Osteoblast (primary cell): ENCODE measurements at regions not wholly inside any gene's neighbourhood (a gene's known extent, or its start where the extent isn't known, plus 50 kb on each side); places are given as distances from the start of the nearest gene placed in this dataset.

Experiments
- DNase-seq: peaks from one replicate; pipeline ENCODE4 v3.0.0; 2011; ENCODE audit warnings: low spot score, mixed read lengths; ENCODE audit not compliant: insufficient read length; ENCODE audit errors: missing footprints
- H2AFZ ChIP-seq: 2 replicates; pipeline ENCODE4 v1.6.0; 2011; ENCODE audit warnings: mild to moderate bottlenecking, low read length
- H3K27ac ChIP-seq: 2 replicates; pipeline ENCODE4 v1.5.1; 2011; ENCODE audit warnings: mild to moderate bottlenecking, low read depth, low read length, moderate library complexity
- H3K27me3 ChIP-seq: 2 replicates; pipeline ENCODE4 v1.6.0; 2012; ENCODE audit warnings: mild to moderate bottlenecking, control low read depth, inconsistent platforms, low read length, moderate library complexity; ENCODE audit not compliant: insufficient read depth
- H3K36me3 ChIP-seq: 2 replicates; pipeline ENCODE4 v1.5.1; 2011; ENCODE audit warnings: mild to moderate bottlenecking, low read length, control low read depth, moderate library complexity; ENCODE audit not compliant: insufficient read depth
- H3K4me1 ChIP-seq: 2 replicates; pipeline ENCODE4 v1.5.1; 2011; ENCODE audit warnings: mild to moderate bottlenecking, low read length, control low read depth, moderate library complexity; ENCODE audit not compliant: insufficient read depth
- H3K4me2 ChIP-seq: 2 replicates; pipeline ENCODE4 v1.6.0; 2011; ENCODE audit warnings: mild to moderate bottlenecking, low read length; ENCODE audit not compliant: insufficient read depth
- H3K4me3 ChIP-seq: fragments of 200-600 bp; sonication (generic); 3 replicates; pipeline ENCODE4 v1.5.1; 2012; ENCODE audit warnings: mild to moderate bottlenecking, low read length, inconsistent platforms; ENCODE audit not compliant: insufficient read depth
- H3K79me2 ChIP-seq: 2 replicates; pipeline ENCODE4 v1.6.0; 2012; ENCODE audit warnings: mild to moderate bottlenecking, low read length, control low read depth, inconsistent platforms; ENCODE audit not compliant: insufficient read depth
- H3K9me3 ChIP-seq: 2 replicates; pipeline ENCODE4 v1.5.1; 2011; ENCODE audit warnings: low read depth, low read length, control low read depth
- H4K20me1 ChIP-seq: 2 replicates; pipeline ENCODE4 v1.6.0; 2012; ENCODE audit warnings: mild to moderate bottlenecking, low read length, control low read depth; ENCODE audit not compliant: insufficient read depth
- CTCF ChIP-seq: IDR thresholded peaks from 2 replicates; pipeline ENCODE4 v1.5.1; 2011; ENCODE audit warnings: mild to moderate bottlenecking, low read depth, low read length, moderate library complexity; ENCODE audit errors: extremely low read depth

- H4K20me1 ChIP-seq, result no peaks in the 10 kb centered on the region
- no peak for TF ChIP-seq CTCF
- H3K79me2 ChIP-seq, result no peaks in the 10 kb centered on the region
- no peak overlapping the region for H3K4me3 ChIP-seq
- no peaks in the 10 kb centered on the region for H3K9me3 ChIP-seq
- DNase-seq, result no peak
- H3K27me3 ChIP-seq, result no peaks in the 10 kb centered on the region
- no peaks in the 10 kb centered on the region for H3K36me3 ChIP-seq
- no peak overlapping the region for H2AFZ ChIP-seq
- no peak overlapping the region for H3K4me2 ChIP-seq
- H3K27ac ChIP-seq, result no peak overlapping the region
- no peaks in the 10 kb centered on the region for H3K4me1 ChIP-seq
These were observed 82.8 kb downstream of the PPP4R3C start for GRCh38 chrX:27380163-27380845.

- DNase-seq, result no peak
- no peak overlapping the region for H3K4me2 ChIP-seq
- H3K27ac ChIP-seq, result no peak overlapping the region
- H3K27me3 ChIP-seq, result no peaks in the 10 kb centered on the region
- no peaks in the 10 kb centered on the region for H3K4me1 ChIP-seq
- no peak overlapping the region for H2AFZ ChIP-seq
- no peaks in the 10 kb centered on the region for H3K79me2 ChIP-seq
- no peaks in the 10 kb centered on the region for H3K36me3 ChIP-seq
- H4K20me1 ChIP-seq, result no peaks in the 10 kb centered on the region
- TF ChIP-seq CTCF, result no peak
- no peak overlapping the region for H3K4me3 ChIP-seq
- no peaks in the 10 kb centered on the region for H3K9me3 ChIP-seq
These were observed 109.1 kb downstream of the PPP4R3C start for GRCh38 chrX:27354021-27354420.

DNA sequence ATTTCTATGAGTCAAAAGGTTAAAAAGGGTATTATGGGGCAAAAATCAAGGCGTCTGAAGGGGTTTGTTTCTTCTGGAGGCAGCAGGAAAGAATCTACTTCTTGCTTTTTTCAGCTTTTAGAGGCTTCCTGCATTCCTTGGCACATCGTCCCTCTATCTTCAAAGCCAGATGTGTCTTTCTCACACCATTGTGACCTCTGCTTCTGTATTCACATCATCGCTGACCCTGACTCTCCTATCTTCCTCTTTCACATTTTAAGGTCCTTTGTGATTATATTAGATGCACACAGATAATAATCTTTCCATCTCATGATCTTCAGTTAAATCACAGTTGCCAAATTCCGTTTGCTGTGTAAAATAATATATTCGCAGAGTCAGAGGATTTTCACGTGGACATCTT is 112.7 kb downstream of the PPP4R3C start:
- H2AFZ ChIP-seq, result no peak overlapping the region
- no peaks in the 10 kb centered on the region for H3K9me3 ChIP-seq
- no peaks in the 10 kb centered on the region for H3K79me2 ChIP-seq
- H3K27me3 ChIP-seq, result no peaks in the 10 kb centered on the region
- no peaks in the 10 kb centered on the region for H4K20me1 ChIP-seq
- H3K4me2 ChIP-seq, result no peak overlapping the region
- TF ChIP-seq CTCF, result no peak
- H3K4me1 ChIP-seq, result no peaks in the 10 kb centered on the region
- no peak for DNase-seq
- no peak overlapping the region for H3K4me3 ChIP-seq
- no peaks in the 10 kb centered on the region for H3K36me3 ChIP-seq
- H3K27ac ChIP-seq, result no peak overlapping the region

- Histone ChIP-seq H2AFZ (no peak overlapping the region), H3K4me1 (no peaks in the 10 kb centered on the region), H3K4me3 (no peak overlapping the region), H3K27me3 (no peaks in the 10 kb centered on the region), H3K4me2 (no peak overlapping the region), H3K27ac (no peak overlapping the region), H4K20me1 (no peaks in the 10 kb centered on the region), H3K36me3 (no peaks in the 10 kb centered on the region), H3K79me2 (no peaks in the 10 kb centered on the region), H3K9me3 (no peaks in the 10 kb centered on the region)
- peak; percentile 58 for TF ChIP-seq CTCF
- peak; percentile 73 for DNase-seq
These were observed 126.6 kb downstream of the PPP4R3C start for GRCh38 chrX:27336466-27337091.
